HG03064 (cell line): ENCODE measurements at regions not wholly inside any gene's neighbourhood (a gene's known extent, or its start where the extent isn't known, plus 50 kb on each side); places are given as distances from the start of the nearest gene placed in this dataset.
"Not testable (repeated sequence)": the region's sequence is repeated elsewhere in the genome, so short reads cannot be mapped to it uniquely, and the experiment has no call there.

Experiments used
- ATAC-seq: cut with Tn5 transposase; IDR thresholded peaks from one replicate; pipeline ENCODE4 v1.9.1; 2021; ENCODE audit warnings: low read depth; ENCODE audit not compliant: unreplicated experiment

GRCh38 chr5:104942735-104943134 lies 1380.1 kb upstream of the NUDT12 start:
- ATAC-seq = no peak

- no peak for ATAC-seq
Observed at GRCh38 chr5:104941030-104941645, 1378.5 kb upstream of the NUDT12 start.

GRCh38 chr5:104937598-104937997 lies 1375.0 kb upstream of the NUDT12 start:
- no peak for ATAC-seq

GRCh38 chr5:104932431-104932830 lies 1369.8 kb upstream of the NUDT12 start:
- no peak for ATAC-seq

- ATAC-seq = no peak
Observed at GRCh38 chr5:104928906-104929520, 1366.4 kb upstream of the NUDT12 start.

- no peak for ATAC-seq
Observed at GRCh38 chr5:104915226-104915625, 1352.6 kb upstream of the NUDT12 start.

GRCh38 chr5:104914536-104915070 lies 1352.0 kb upstream of the NUDT12 start:
- no peak for ATAC-seq

- no peak for ATAC-seq
Observed at GRCh38 chr5:104913841-104914281, 1351.3 kb upstream of the NUDT12 start.

- no peak for ATAC-seq
Observed at GRCh38 chr5:104909803-104910202, 1347.2 kb upstream of the NUDT12 start.

GRCh38 chr5:104904561-104904960 lies 1342.0 kb upstream of the NUDT12 start:
- ATAC-seq = no peak

GRCh38 chr5:104903941-104904340 lies 1341.4 kb upstream of the NUDT12 start:
- ATAC-seq = no peak

GRCh38 chr5:104891596-104891995 lies 1329.0 kb upstream of the NUDT12 start:
- ATAC-seq = no peak

- no peak for ATAC-seq
Observed at GRCh38 chr5:104890767-104891166, 1328.2 kb upstream of the NUDT12 start.

- no peak for ATAC-seq
Observed at GRCh38 chr5:104859437-104859836, 1296.8 kb upstream of the NUDT12 start.

GRCh38 chr5:104852099-104852498 lies 1289.5 kb upstream of the NUDT12 start:
- not testable (repeated sequence) for ATAC-seq

- ATAC-seq = no peak
Observed at GRCh38 chr5:104845541-104845940, 1283.0 kb upstream of the NUDT12 start.

- ATAC-seq = no peak
Observed at GRCh38 chr5:104843822-104844221, 1281.2 kb upstream of the NUDT12 start.

GRCh38 chr5:104840284-104840683 lies 1277.7 kb upstream of the NUDT12 start:
- ATAC-seq = no peak

GRCh38 chr5:104831515-104831914 lies 1268.9 kb upstream of the NUDT12 start:
- not testable (repeated sequence) for ATAC-seq

GRCh38 chr5:104821606-104822005 lies 1259.0 kb upstream of the NUDT12 start:
- no peak for ATAC-seq

GRCh38 chr5:104817127-104817526 lies 1254.5 kb upstream of the NUDT12 start:
- no peak for ATAC-seq

- no peak for ATAC-seq
Observed at GRCh38 chr5:104815212-104815611, 1252.6 kb upstream of the NUDT12 start.
